IPS-NIHi11 (cell line): ENCODE measurements at regions not wholly inside any gene's neighbourhood (a gene's known extent, or its start where the extent isn't known, plus 50 kb on each side); places are given as distances from the start of the nearest gene placed in this dataset.

Experiments used
- DNase-seq: peaks from one replicate; pipeline ENCODE4 v3.0.0; 2012; ENCODE audit warnings: mixed read lengths, low spot score

- DNase-seq, result no peak
Observed at GRCh38 chr16:5590416-5590815, 492.8 kb upstream of the EEF2KMT start.

DNA sequence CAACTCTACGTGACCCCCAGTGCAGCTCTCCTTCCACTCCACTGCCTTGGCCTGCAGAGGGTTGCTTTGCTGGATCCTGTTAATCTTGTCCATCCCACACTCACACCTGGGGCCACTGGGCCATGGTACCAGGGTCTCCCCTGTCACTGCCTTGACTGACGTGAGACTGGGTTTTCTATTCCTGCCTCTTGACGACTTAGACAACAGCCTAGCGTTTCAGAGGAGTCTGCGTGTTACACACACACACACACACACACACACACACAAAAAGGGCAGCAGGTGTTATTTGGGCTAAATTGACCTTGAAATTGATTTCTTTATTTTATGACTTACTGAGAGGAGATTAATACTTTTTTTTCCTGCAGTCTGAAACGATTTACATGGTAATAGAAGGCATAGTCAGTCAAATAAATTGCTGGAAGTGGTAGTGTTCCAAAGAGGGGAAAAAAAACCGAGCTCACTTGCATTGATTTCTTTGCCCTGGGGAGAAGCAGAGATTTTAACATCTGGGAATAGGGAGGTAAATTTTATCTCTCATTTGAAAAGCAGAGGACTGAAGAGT, 492.3 kb upstream of the EEF2KMT start:
- DNase-seq, result no peak

- no peak for DNase-seq
Observed at GRCh38 chr16:5584109-5584508, 486.5 kb upstream of the EEF2KMT start.

DNA sequence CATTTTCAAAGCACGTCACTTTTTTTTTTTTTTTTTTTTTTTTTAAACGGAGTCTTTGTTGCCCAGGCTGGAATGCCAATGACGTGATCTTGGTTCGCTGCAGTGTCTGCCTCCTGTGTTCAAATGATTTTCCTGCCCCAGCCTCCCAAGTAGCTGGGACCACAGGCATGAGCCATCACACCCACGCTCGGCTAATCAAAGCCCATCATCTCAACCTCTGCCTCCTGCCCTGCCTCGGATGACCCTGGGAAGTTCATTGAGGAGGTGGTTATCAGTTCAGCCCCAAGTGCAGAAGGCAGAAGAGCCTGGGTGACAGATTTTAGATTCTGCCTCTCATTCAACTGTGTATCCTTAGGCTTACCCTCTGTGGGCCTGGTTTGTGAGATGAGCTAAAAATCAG, 484.9 kb upstream of the EEF2KMT start:
- no peak for DNase-seq

- no peak for DNase-seq
Observed at GRCh38 chr16:5581908-5582307, 484.3 kb upstream of the EEF2KMT start.

DNA sequence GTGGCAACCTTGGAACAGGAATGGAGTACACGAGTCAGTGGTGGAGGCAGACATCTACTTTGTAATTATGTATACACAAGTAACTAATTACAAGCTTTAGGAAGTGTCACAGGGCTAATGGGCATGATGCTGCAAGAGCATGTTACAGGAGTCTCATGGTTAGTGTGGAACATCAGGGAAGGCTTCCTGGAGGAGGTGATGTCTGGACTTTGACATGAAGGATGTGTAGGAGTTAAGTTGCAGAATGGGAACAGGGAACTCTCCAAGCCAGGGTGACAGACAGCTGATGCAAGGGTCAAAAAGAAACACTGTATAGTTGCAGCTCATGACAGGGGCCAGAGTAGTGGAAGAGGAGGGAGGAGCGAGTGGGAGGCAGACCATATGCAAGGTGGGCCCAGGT, 483.8 kb upstream of the EEF2KMT start:
- DNase-seq, result no peak

DNA sequence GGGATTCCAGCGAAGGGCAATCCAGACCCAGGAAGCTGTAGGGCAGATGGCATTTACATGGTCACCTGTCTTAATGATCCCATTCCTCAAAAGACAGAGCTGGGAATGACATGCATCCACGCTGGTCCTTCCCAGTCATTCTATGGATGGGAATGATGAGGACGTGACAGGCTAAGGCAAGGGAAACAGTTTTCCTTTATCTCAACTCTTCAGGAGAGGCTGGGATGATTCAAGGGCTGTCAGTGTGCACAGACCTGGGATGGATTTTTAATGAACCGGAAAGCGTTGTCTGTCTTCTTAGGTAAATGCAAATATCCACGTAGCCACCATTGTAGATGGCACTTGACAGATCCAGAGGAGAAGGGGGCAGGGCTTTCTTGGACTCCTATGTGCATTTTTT, 483.2 kb upstream of the EEF2KMT start:
- DNase-seq, result no peak

- no peak for DNase-seq
Observed at GRCh38 chr16:5580296-5580695, 482.7 kb upstream of the EEF2KMT start.

- DNase-seq, result no peak
Observed at GRCh38 chr16:5578980-5579379, 481.4 kb upstream of the EEF2KMT start.

DNA sequence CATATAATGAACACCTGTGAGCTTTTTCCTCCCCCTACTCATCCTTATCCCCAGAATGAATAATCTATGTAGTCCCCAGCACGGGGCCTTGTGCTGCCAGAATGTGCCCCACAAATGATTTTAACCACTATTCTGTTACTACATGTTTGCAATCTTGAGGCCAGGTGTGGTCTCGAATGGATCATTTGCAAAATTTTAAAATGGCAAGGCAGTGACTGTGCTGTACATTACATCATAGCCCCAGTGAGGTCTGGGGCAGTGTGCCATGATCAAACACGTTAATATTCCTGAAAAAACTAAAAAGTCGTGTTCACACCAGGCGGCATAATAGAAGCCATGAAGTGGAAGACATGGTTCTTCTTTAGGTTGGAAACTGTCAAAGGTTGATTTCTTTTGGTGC, 479.9 kb upstream of the EEF2KMT start:
- no peak for DNase-seq

GRCh38 chr16:5575646-5576245, 478.2 kb upstream of the EEF2KMT start:
- DNase-seq, result no peak

GRCh38 chr16:5575121-5575520, 477.5 kb upstream of the EEF2KMT start:
- DNase-seq, result no peak

GRCh38 chr16:5572056-5572455, 474.5 kb upstream of the EEF2KMT start:
- DNase-seq, result no peak

DNA sequence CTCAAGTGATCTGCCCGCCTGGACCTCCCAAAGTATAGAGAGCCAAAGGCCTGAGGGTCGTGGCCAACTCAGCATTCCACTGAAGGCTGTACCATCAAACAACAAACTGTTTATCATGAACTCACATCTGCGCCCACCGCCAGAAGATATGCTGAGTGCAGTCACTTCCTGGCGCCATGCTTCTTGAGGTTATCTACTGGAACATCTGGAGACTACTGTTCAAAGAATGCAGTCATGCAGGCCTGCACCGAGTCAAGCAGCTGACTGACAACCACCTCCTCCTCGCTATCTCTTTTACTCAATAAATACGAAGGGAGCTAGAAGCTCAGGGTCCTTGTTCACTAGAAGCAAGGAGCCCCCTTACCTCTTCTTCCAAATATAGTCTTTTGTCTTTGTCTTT, 473.9 kb upstream of the EEF2KMT start:
- no peak for DNase-seq

GRCh38 chr16:5561800-5562199, 464.2 kb upstream of the EEF2KMT start:
- DNase-seq, result no peak

- no peak for DNase-seq
Observed at GRCh38 chr16:5560084-5560483, 462.5 kb upstream of the EEF2KMT start.

DNA sequence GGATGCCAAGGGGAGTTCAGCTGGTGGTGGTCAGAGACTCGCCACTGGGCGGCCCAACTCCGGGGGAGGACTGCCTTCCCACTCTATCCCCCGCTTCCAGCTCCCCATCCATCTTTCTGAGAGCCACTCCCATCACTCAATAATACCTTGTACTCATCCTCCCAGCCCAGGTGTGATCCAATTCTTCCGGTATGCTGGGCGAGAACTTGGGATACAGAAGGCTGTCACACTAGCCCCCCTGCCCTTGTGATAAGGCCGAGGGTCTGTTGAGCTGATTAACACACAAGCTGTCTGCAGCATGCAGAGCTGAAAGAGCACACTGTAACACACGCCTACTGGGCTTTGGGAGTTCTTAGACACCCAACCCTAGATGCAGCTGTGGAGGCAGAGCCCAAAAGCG, 460.4 kb upstream of the EEF2KMT start:
- no peak for DNase-seq

DNA sequence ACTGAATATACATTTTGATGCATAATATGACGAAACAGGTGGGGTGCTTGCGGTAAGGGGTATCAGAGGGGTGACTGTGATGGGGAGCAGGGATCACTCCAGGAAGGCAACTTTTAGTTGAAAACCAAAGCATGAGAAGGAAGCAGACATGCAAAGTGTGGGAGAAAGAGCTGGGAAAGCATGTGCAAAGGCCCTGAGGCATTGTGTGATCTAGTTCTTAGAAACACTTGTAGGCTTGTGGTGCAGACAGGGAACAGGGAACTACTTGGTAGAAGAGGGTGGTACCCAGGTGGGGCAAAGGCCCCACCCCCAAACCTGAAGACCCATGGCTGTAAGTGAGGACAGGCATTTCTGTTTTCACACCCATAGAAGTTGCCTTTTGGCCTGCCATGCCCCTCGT, 459.9 kb upstream of the EEF2KMT start:
- no peak for DNase-seq

GRCh38 chr16:5556158-5556810, 458.7 kb upstream of the EEF2KMT start:
- DNase-seq, result no peak

DNA sequence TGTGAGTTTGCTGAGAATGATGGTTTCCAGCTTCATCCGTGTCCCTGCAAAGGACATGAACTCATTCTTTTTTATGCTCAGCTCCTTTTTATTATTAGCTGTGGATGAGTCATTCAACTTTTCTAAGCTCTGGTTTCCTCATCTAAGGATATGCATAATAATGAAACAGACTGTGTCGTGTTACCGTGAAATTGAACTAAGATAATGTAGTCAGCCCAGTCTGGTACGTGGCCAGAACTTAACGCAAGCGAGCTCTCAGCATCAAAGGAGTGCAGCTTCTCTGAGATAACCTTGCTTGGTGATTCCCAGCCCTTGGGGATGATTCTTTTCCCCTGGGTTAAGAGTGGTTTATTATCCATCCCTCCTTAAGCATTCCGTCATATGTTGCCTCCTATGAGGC, 454.3 kb upstream of the EEF2KMT start:
- DNase-seq, result no peak

DNA sequence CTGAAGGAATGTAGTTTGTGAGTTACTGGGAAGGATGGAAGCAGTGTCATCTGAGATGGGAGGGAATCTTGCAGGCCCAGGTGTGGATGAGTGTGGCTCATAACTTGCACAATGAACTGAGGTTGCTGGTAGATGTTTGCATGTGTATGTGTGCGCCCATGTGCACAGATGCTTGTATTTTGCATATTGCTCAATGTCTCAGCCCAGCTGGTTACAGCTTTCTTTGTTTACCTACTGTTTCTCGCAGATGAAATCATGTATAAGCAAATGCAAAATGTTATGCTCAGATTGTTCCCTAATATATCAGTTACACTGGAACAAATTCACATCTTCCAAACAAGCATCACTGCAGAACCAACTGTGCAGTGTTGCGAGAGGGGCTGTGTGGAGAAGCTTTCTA, 452.2 kb upstream of the EEF2KMT start:
- DNase-seq, result no peak

GRCh38 chr16:5541356-5541755, 443.8 kb upstream of the EEF2KMT start:
- DNase-seq, result no peak

GRCh38 chr16:5537347-5537746, 439.8 kb upstream of the EEF2KMT start:
- DNase-seq, result no peak

- DNase-seq, result no peak
Observed at GRCh38 chr16:5533321-5533888, 435.8 kb upstream of the EEF2KMT start.
